ENCODE measurements at regions not wholly inside any gene's neighbourhood (a gene's known extent, or its start where the extent isn't known, plus 50 kb on each side); places are given as distances from the start of the nearest gene placed in this dataset.

- H3K27ac ChIP-seq: no peak overlapping the region
- no peaks in the 10 kb centered on the region for H3K27me3 ChIP-seq
- H3K4me1 ChIP-seq (ENCODE audit: insufficient read depth): no peaks in the 10 kb centered on the region
- H4K20me1 ChIP-seq (ENCODE audit: insufficient read depth, poor library complexity, severe bottlenecking): no peaks in the 10 kb centered on the region
- no peaks in the 10 kb centered on the region for H3K79me2 ChIP-seq
- H2AFZ ChIP-seq: no peak overlapping the region
- TF ChIP-seq EZH2phosphoT487 (IDR thresholded peaks at IDR 0.05; ENCODE audit: low read depth, severe bottlenecking, unreplicated experiment) (no peak), EZH2 (IDR thresholded peaks at IDR 0.05; ENCODE audit: borderline replicate concordance) (no peak), CTCF (IDR thresholded peaks at IDR 0.05; ENCODE audit: poor library complexity) (no peak)
- H3K4me2 ChIP-seq: no peak overlapping the region
- no peak for DNase-seq (ENCODE audit: low spot score)
- WGBS (ENCODE audit: low lambda C conversion rate, missing lambda C conversion rate): 87% methylated on average over 1 of the region's 1 CpG
- H3K4me3 ChIP-seq: no peak overlapping the region
- H3K9me3 ChIP-seq (ENCODE audit: low read depth): no peaks in the 10 kb centered on the region
- no peaks in the 10 kb centered on the region for H3K36me3 ChIP-seq (replicated peaks; ENCODE audit: insufficient read depth, low read depth)
- no peaks in the 10 kb centered on the region for H3K9me2 ChIP-seq (replicated peaks; ENCODE audit: insufficient read depth)
These were observed 414.6 kb downstream of the PCDH7 start for GRCh38 chr4:31134720-31135119.

DNA sequence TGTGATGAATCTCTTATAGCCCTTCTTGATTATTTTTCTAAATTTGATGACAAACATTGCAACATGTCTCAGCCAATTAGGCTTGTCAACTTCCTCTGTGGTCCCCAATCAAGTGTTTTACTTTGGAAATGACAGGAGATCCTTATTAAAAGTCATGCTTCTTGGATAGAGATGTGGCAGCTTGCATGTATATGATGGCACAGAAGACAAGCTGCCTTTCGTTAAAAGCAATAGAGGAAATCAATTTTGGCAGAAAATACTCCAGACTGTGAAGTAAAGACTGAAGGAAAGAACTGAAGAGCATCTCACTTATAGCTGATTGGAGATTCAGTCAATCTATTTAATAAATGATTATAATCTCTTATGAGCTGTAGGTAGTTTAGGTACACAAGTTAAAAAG lies 419.6 kb downstream of the PCDH7 start:
- no peaks in the 10 kb centered on the region for H3K9me2 ChIP-seq (replicated peaks; ENCODE audit: insufficient read depth)
- no peaks in the 10 kb centered on the region for H4K20me1 ChIP-seq (ENCODE audit: insufficient read depth, poor library complexity, severe bottlenecking)
- H3K79me2 ChIP-seq: no peaks in the 10 kb centered on the region
- H3K4me2 ChIP-seq: no peak overlapping the region
- no peak overlapping the region for H2AFZ ChIP-seq
- H3K4me3 ChIP-seq: no peak overlapping the region
- no peaks in the 10 kb centered on the region for H3K27me3 ChIP-seq
- H3K9me3 ChIP-seq (ENCODE audit: low read depth): no peaks in the 10 kb centered on the region
- DNase-seq (ENCODE audit: low spot score): no peak
- H3K36me3 ChIP-seq (replicated peaks; ENCODE audit: insufficient read depth, low read depth): no peaks in the 10 kb centered on the region
- TF ChIP-seq CTCF (IDR thresholded peaks at IDR 0.05; ENCODE audit: poor library complexity) (no peak), EZH2 (IDR thresholded peaks at IDR 0.05; ENCODE audit: borderline replicate concordance) (no peak), EZH2phosphoT487 (IDR thresholded peaks at IDR 0.05; ENCODE audit: low read depth, severe bottlenecking, unreplicated experiment) (no peak)
- H3K4me1 ChIP-seq (ENCODE audit: insufficient read depth): no peaks in the 10 kb centered on the region
- 83% methylated on average over 1 of the region's 1 CpG for WGBS (ENCODE audit: low lambda C conversion rate, missing lambda C conversion rate)
- H3K27ac ChIP-seq: no peak overlapping the region

DNA sequence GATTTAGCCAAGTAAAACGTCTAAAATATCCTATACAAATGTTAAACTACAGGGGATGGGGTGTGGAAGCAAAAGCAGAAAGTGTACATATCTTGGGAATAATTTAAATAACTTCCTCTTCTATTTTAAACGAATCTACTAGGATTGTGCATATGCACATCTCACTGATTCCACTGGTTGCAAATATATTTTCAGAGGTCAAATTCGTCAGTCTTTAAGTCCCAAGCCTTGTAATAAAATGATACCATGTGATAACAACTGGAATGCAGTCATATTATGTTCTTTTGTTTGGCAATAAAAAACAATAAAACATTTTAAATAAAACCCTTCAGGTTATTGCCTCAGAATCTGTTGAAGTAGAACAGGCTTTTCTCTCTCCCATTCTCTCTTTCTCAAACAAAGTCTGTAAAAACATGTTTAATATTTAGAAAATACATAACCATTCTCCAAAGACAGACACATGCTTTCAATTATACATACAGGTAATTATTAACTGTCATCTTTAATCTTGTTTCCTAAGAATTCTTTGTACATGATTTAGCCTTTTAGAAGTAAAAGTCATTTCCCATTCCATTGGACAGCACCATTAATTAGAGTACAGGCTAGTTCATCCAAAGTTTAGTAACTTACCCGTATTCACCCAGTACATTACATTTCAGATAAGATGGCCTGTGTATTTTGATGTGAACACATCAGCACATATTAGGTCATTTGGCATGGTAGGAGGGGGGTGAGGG lies 421.1 kb downstream of the PCDH7 start:
- 75% methylated on average over 4 of the region's 4 CpGs for WGBS (ENCODE audit: low lambda C conversion rate, missing lambda C conversion rate)
- H3K4me3 ChIP-seq: no peak overlapping the region

More for the DNA sequence above, 421.1 kb downstream of the PCDH7 start:
- H4K20me1 ChIP-seq (ENCODE audit: insufficient read depth, poor library complexity, severe bottlenecking): no peaks in the 10 kb centered on the region
- H3K27ac ChIP-seq: no peak overlapping the region
- no peaks in the 10 kb centered on the region for H3K9me3 ChIP-seq (ENCODE audit: low read depth)
- H3K4me2 ChIP-seq: no peak overlapping the region
- TF ChIP-seq EZH2phosphoT487 (IDR thresholded peaks at IDR 0.05; ENCODE audit: low read depth, severe bottlenecking, unreplicated experiment) (no peak), CTCF (IDR thresholded peaks at IDR 0.05; ENCODE audit: poor library complexity) (no peak), EZH2 (IDR thresholded peaks at IDR 0.05; ENCODE audit: borderline replicate concordance) (no peak)
- H2AFZ ChIP-seq: no peak overlapping the region
- no peak for DNase-seq (ENCODE audit: low spot score)
- no peaks in the 10 kb centered on the region for H3K79me2 ChIP-seq
- no peaks in the 10 kb centered on the region for H3K4me1 ChIP-seq (ENCODE audit: insufficient read depth)
- H3K27me3 ChIP-seq: no peaks in the 10 kb centered on the region
- no peaks in the 10 kb centered on the region for H3K9me2 ChIP-seq (replicated peaks; ENCODE audit: insufficient read depth)
- H3K36me3 ChIP-seq (replicated peaks; ENCODE audit: insufficient read depth, low read depth): no peaks in the 10 kb centered on the region
